Iris pigment epithelial cell (primary cell): ENCODE measurements at regions not wholly inside any gene's neighbourhood (a gene's known extent, or its start where the extent isn't known, plus 50 kb on each side); places are given as distances from the start of the nearest gene placed in this dataset.
A peak's percentile ranks its signal among the peaks of the same experiment; 100 is the strongest.

ENCODE experiments used
- DNase-seq: peaks from one replicate; pipeline ENCODE4 v3.0.0-alpha.2; 2011; ENCODE audit warnings: low read depth

- no peak for DNase-seq
These were observed 2108.9 kb upstream of the TENM3 start for GRCh38 chr4:180134091-180134866.

- DNase-seq, result no peak
These were observed 2101.5 kb upstream of the TENM3 start for GRCh38 chr4:180141734-180142133.

- no peak for DNase-seq
These were observed 2094.5 kb upstream of the TENM3 start for GRCh38 chr4:180148737-180149136.

GRCh38 chr4:180150818-180151217 is 2092.4 kb upstream of the TENM3 start:
- peak; percentile 1 for DNase-seq

GRCh38 chr4:180152831-180153230 is 2090.4 kb upstream of the TENM3 start:
- DNase-seq, result no peak

- DNase-seq, result peak; percentile 1
These were observed 2089.6 kb upstream of the TENM3 start for GRCh38 chr4:180153587-180153986.

- no peak for DNase-seq
These were observed 2086.5 kb upstream of the TENM3 start for GRCh38 chr4:180156684-180157083.

GRCh38 chr4:180160195-180160983 is 2082.8 kb upstream of the TENM3 start:
- DNase-seq, result peak; percentile 1

GRCh38 chr4:180164799-180165198 is 2078.4 kb upstream of the TENM3 start:
- peak; percentile 19 for DNase-seq

- no peak for DNase-seq
These were observed 2073.8 kb upstream of the TENM3 start for GRCh38 chr4:180169394-180169793.

- no peak for DNase-seq
These were observed 2073.2 kb upstream of the TENM3 start for GRCh38 chr4:180169966-180170365.

- DNase-seq, result no peak
These were observed 2064.1 kb upstream of the TENM3 start for GRCh38 chr4:180179146-180179545.

GRCh38 chr4:180189666-180190065 is 2053.5 kb upstream of the TENM3 start:
- DNase-seq, result no peak

- no peak for DNase-seq
These were observed 2052.8 kb upstream of the TENM3 start for GRCh38 chr4:180190382-180190781.

- no peak for DNase-seq
These were observed 2045.7 kb upstream of the TENM3 start for GRCh38 chr4:180197471-180197870.

GRCh38 chr4:180203349-180203748 is 2039.9 kb upstream of the TENM3 start:
- DNase-seq, result no peak

- DNase-seq, result no peak
These were observed 2037.9 kb upstream of the TENM3 start for GRCh38 chr4:180205276-180205675.

- no peak for DNase-seq
These were observed 2035.3 kb upstream of the TENM3 start for GRCh38 chr4:180207921-180208320.

- no peak for DNase-seq
These were observed 2026.1 kb upstream of the TENM3 start for GRCh38 chr4:180217070-180217469.

- no peak for DNase-seq
These were observed 2024.1 kb upstream of the TENM3 start for GRCh38 chr4:180219080-180219479.

- no peak for DNase-seq
These were observed 2017.2 kb upstream of the TENM3 start for GRCh38 chr4:180225977-180226376.

GRCh38 chr4:180234730-180235129 is 2008.5 kb upstream of the TENM3 start:
- no peak for DNase-seq

- DNase-seq, result no peak
These were observed 2002.5 kb upstream of the TENM3 start for GRCh38 chr4:180240670-180241069.
